Calu3 (cell line): ENCODE measurements at regions not wholly inside any gene's neighbourhood (a gene's known extent, or its start where the extent isn't known, plus 50 kb on each side); places are given as distances from the start of the nearest gene placed in this dataset.
A peak's percentile ranks its signal among the peaks of the same experiment; 100 is the strongest.

ENCODE experiments used
- BruUV-seq: library from RNA; stranded (reverse); fragments of 400-500 nt; replicated peaks from 2 replicates; lab custom pipeline; 2021; lab: Mats Ljungman, UMichigan
- CTCF ChIA-PET: fragments of 300-600 bp; sonication (Branson Sonifier 250); formaldehyde crosslinking; loops from one replicate; lab custom pipeline; 2022; ENCODE audit warnings: antibody characterized with exemption; lab: Charles Lee
- DNase-seq: peaks from one replicate; pipeline ENCODE4 v3.0.0; 2022
- H3K27ac Mint-ChIP-seq: one replicate; pipeline ENCODE4 v1.8.0; 2022; ENCODE audit warnings: mixed read lengths; ENCODE audit not compliant: unreplicated experiment
- H3K27me3 Mint-ChIP-seq: one replicate; pipeline ENCODE4 v1.8.0; 2022; ENCODE audit warnings: mixed read lengths; ENCODE audit not compliant: unreplicated experiment
- H3K36me3 Mint-ChIP-seq: one replicate; pipeline ENCODE4 v1.8.0; 2022; ENCODE audit warnings: mild to moderate bottlenecking, moderate library complexity, mixed read lengths; ENCODE audit not compliant: insufficient read depth, unreplicated experiment
- H3K4me1 Mint-ChIP-seq: one replicate; pipeline ENCODE4 v1.8.0; 2022; ENCODE audit warnings: mild to moderate bottlenecking, low read depth, mixed read lengths; ENCODE audit not compliant: unreplicated experiment
- H3K4me3 Mint-ChIP-seq: one replicate; pipeline ENCODE4 v1.8.0; 2022; ENCODE audit warnings: mild to moderate bottlenecking, low read depth, moderate library complexity, mixed read lengths; ENCODE audit not compliant: unreplicated experiment
- H3K9me3 Mint-ChIP-seq: one replicate; pipeline ENCODE4 v1.8.0; 2022; ENCODE audit warnings: low read depth, mixed read lengths; ENCODE audit not compliant: unreplicated experiment
- intact Hi-C: fragments of 100-400 bp; cut with micrococcal nuclease; formaldehyde crosslinking; loops from one replicate; pipeline ENCODE4 v1.10.0; 2022; ENCODE audit not compliant: unreplicated experiment
- TF ChIP-seq, protein P1 (sequence below): fragments of 200-600 bp; IDR thresholded peaks from one replicate; pipeline ENCODE4 v1.8.0; 2022; ENCODE audit warnings: antibody characterized with exemption; ENCODE audit not compliant: unreplicated experiment

DNA sequence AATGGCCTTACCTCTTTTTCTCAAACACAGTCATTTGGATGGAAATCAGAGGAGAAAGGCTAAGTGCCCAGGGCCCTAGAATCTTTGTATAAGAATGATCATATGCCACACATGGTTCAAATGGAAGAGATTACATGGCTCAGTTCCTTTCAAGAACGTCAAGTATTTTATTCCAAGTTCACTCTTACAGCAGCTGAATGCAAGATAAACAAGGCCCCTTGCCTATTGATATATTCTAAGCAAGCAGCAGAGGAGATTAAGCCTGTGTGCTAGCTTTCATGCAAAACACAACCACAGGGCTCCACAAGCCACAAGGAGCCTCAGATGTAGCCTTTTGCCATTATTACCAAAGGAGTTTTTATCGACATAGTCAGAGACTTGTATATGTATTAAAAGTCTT, 55.3 kb upstream of the SLCO6A1 start:
- BruUV-seq, result no TSS peak
- Mint-ChIP-seq H3K27me3 (no peaks in the 10 kb centered on the region), H3K27ac (no peak overlapping the region)

GRCh38 chr5:102554728-102555127, 55.9 kb upstream of the SLCO6A1 start:
- peaks cover 2% of the 10 kb centered on the region for H3K9me3 Mint-ChIP-seq
- no peak overlapping the region for H3K27ac Mint-ChIP-seq
- intact Hi-C loops, result no loop called here
- CTCF ChIA-PET, result interaction anchor here (1.5 kb wide), 1 partner anchor 9 kb away, joined by 4 read pairs; no protein-coding TSS in a partner anchor
- H3K4me1 Mint-ChIP-seq, result no peaks in the 10 kb centered on the region
- no TSS peak for BruUV-seq
- TF ChIP-seq, protein P1, sequence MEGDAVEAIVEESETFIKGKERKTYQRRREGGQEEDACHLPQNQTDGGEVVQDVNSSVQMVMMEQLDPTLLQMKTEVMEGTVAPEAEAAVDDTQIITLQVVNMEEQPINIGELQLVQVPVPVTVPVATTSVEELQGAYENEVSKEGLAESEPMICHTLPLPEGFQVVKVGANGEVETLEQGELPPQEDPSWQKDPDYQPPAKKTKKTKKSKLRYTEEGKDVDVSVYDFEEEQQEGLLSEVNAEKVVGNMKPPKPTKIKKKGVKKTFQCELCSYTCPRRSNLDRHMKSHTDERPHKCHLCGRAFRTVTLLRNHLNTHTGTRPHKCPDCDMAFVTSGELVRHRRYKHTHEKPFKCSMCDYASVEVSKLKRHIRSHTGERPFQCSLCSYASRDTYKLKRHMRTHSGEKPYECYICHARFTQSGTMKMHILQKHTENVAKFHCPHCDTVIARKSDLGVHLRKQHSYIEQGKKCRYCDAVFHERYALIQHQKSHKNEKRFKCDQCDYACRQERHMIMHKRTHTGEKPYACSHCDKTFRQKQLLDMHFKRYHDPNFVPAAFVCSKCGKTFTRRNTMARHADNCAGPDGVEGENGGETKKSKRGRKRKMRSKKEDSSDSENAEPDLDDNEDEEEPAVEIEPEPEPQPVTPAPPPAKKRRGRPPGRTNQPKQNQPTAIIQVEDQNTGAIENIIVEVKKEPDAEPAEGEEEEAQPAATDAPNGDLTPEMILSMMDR, result no peak
- no peak overlapping the region for H3K4me3 Mint-ChIP-seq
- peak; percentile 10 for DNase-seq
- no peaks in the 10 kb centered on the region for H3K27me3 Mint-ChIP-seq
- no peaks in the 10 kb centered on the region for H3K36me3 Mint-ChIP-seq

More for the DNA sequence above, 55.3 kb upstream of the SLCO6A1 start:
- Mint-ChIP-seq H3K4me1 (no peaks in the 10 kb centered on the region), H3K9me3 (peaks cover 2% of the 10 kb centered on the region), H3K4me3 (no peak overlapping the region), H3K36me3 (no peaks in the 10 kb centered on the region)
- no peak for DNase-seq
- CTCF ChIA-PET, result interaction anchor here (1.5 kb wide), 1 partner anchor 9 kb away, joined by 4 read pairs; no protein-coding TSS in a partner anchor
- intact Hi-C loops, result no loop called here
- TF ChIP-seq, protein P1, result no peak

DNA sequence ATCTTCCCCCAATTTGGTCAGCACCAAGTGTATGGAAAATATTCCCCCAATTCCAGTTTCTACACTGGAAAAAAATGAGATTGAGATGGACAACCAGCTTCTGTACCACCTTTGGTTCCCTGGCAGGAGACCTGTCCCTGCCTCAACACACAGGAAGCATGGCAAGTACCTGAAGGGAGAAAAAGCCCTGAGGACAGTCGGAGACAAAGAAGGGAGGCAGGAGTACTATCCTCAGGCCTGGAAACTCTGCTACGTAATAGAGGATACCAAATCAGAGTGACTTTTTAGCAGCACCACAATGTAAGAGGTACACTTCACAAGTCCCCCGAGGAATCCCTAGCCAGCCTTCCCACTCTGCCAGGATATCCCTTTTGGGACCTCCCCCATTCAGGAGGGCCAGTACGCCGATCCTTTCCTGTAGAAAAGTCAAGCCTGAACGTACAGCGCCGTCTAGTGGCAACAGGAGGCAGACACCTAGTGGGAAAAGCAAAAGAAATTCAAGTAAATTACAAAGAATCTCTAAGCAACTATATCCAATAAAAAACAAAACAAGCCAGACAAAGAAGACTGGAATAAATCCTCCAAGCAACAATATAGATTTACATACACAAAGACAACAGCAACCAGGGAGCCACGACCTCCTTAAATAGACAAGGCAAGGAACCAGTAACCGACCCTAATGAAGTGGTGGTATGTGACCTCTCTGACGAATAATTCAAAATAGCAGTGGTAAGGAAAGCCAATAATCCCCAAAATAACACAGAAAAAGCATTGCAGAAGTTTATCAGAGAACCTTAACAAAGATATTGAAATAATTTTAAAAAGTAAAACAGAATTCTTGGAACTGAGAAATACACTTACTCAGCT, 63.3 kb upstream of the SLCO6A1 start:
- CTCF ChIA-PET, result no interaction called here
- TF ChIP-seq, protein P1, result peak; percentile 74
- no TSS peak for BruUV-seq
- Mint-ChIP-seq H3K27ac (no peak overlapping the region), H3K27me3 (no peaks in the 10 kb centered on the region), H3K4me1 (peaks cover 9% of the 10 kb centered on the region), H3K4me3 (no peak overlapping the region), H3K9me3 (no peaks in the 10 kb centered on the region), H3K36me3 (no peaks in the 10 kb centered on the region)
- DNase-seq, result peak; percentile 57
- intact Hi-C loops, result no loop called here

GRCh38 chr5:102570747-102571146, 71.9 kb upstream of the SLCO6A1 start:
- CTCF ChIA-PET, result no interaction called here
- no peak overlapping the region for H3K4me3 Mint-ChIP-seq
- no peak for DNase-seq
- no peaks in the 10 kb centered on the region for H3K27me3 Mint-ChIP-seq
- BruUV-seq, result no TSS peak
- no peak overlapping the region for H3K27ac Mint-ChIP-seq
- no peaks in the 10 kb centered on the region for H3K36me3 Mint-ChIP-seq
- no peaks in the 10 kb centered on the region for H3K4me1 Mint-ChIP-seq
- TF ChIP-seq, protein P1, result no peak
- intact Hi-C loops, result no loop called here
- no peaks in the 10 kb centered on the region for H3K9me3 Mint-ChIP-seq
